MM.1S (cell line): ENCODE measurements at regions not wholly inside any gene's neighbourhood (a gene's known extent, or its start where the extent isn't known, plus 50 kb on each side); places are given as distances from the start of the nearest gene placed in this dataset.

Source experiments
- DNase-seq: peaks from one replicate; pipeline ENCODE4 v3.0.0-alpha.2; 2015
- H2AFZ ChIP-seq: fragments of 300-600 bp; sonication (generic); 2 replicates; pipeline ENCODE4 v1.6.0; 2016; ENCODE audit warnings: antibody characterized with exemption, low read length
- H3F3A ChIP-seq: fragments of 300-600 bp; sonication (generic); 2 replicates; pipeline ENCODE4 v1.6.1; 2016; ENCODE audit warnings: mild to moderate bottlenecking, antibody characterized with exemption, low read length, moderate library complexity, mixed read lengths; ENCODE audit not compliant: insufficient read depth
- H3K27ac ChIP-seq: fragments of 300-600 bp; sonication (generic); 2 replicates; pipeline ENCODE4 v1.5.1; 2016; ENCODE audit warnings: mild to moderate bottlenecking, low read length
- H3K27me3 ChIP-seq: fragments of 300-600 bp; sonication (generic); replicated peaks from 2 replicates; pipeline ENCODE4 v1.6.0; 2016; ENCODE audit warnings: low read length; ENCODE audit not compliant: insufficient read depth
- H3K36me3 ChIP-seq: fragments of 300-600 bp; sonication (generic); replicated peaks from 2 replicates; pipeline ENCODE4 v1.6.1; 2016; ENCODE audit warnings: mild to moderate bottlenecking, low read length, mixed read lengths; ENCODE audit not compliant: insufficient read depth
- H3K4me1 ChIP-seq: fragments of 300-600 bp; sonication (generic); 2 replicates; pipeline ENCODE4 v1.6.1; 2016; ENCODE audit warnings: low read length, mixed read lengths
- H3K4me2 ChIP-seq: fragments of 300-600 bp; sonication (generic); 2 replicates; pipeline ENCODE4 v1.6.0; 2016; ENCODE audit warnings: low read depth, low read length
- H3K4me3 ChIP-seq: fragments of 300-600 bp; sonication (generic); 2 replicates; pipeline ENCODE4 v1.5.1; 2016; ENCODE audit warnings: low read length, mixed read lengths
- H3K79me2 ChIP-seq: fragments of 300-600 bp; sonication (generic); 2 replicates; pipeline ENCODE4 v1.6.1; 2016; ENCODE audit warnings: mixed run types, low read length, mixed read lengths
- H3K9ac ChIP-seq: fragments of 300-600 bp; sonication (generic); 2 replicates; pipeline ENCODE4 v1.6.1; 2016; ENCODE audit warnings: low read length, mixed read lengths
- H3K9me2 ChIP-seq: fragments of 300-600 bp; sonication (generic); replicated peaks from 2 replicates; pipeline ENCODE4 v1.6.1; 2016; ENCODE audit warnings: mild to moderate bottlenecking, low read length, mixed read lengths; ENCODE audit not compliant: insufficient read depth
- H3K9me3 ChIP-seq: fragments of 300-600 bp; sonication (generic); replicated peaks from 2 replicates; pipeline ENCODE4 v1.6.1; 2016; ENCODE audit warnings: mild to moderate bottlenecking, low read length, mixed read lengths; ENCODE audit not compliant: insufficient read depth
- H4K20me1 ChIP-seq: fragments of 300-600 bp; sonication (generic); 2 replicates; pipeline ENCODE4 v1.6.1; 2016; ENCODE audit warnings: mild to moderate bottlenecking, low read length, moderate library complexity, mixed read lengths; ENCODE audit not compliant: insufficient read depth
- CTCF ChIP-seq: fragments of 300-600 bp; sonication (generic); IDR thresholded peaks from 2 replicates; pipeline ENCODE4 v1.5.1; 2016; ENCODE audit warnings: antibody characterized with exemption, low read length, mixed read lengths
- EZH2 ChIP-seq: fragments of 300-600 bp; sonication (generic); optimal IDR thresholded peaks from 2 replicates; pipeline ENCODE3; 2017; ENCODE audit warnings: low read depth, mild to moderate bottlenecking, antibody characterized with exemption, low read length, mixed read lengths
- EZH2phosphoT487 ChIP-seq: fragments of 300-600 bp; sonication (generic); IDR thresholded peaks from 2 replicates; pipeline ENCODE4 v1.6.1; 2018; ENCODE audit warnings: antibody characterized with exemption, low read length

GRCh38 chr3:147940405-147941193, 531.4 kb downstream of the ZIC1 start:
- no peaks in the 10 kb centered on the region for H3K9me3 ChIP-seq
- no peak for DNase-seq
- no peak overlapping the region for H3K27ac ChIP-seq
- H2AFZ ChIP-seq, result no peak overlapping the region
- H3K9ac ChIP-seq, result no peak overlapping the region
- no peaks in the 10 kb centered on the region for H3K4me1 ChIP-seq
- no peaks in the 10 kb centered on the region for H4K20me1 ChIP-seq
- no peaks in the 10 kb centered on the region for H3F3A ChIP-seq
- H3K4me2 ChIP-seq, result no peak overlapping the region
- H3K27me3 ChIP-seq, result no peaks in the 10 kb centered on the region
- no peak overlapping the region for H3K4me3 ChIP-seq
- no peaks in the 10 kb centered on the region for H3K79me2 ChIP-seq
- TF ChIP-seq CTCF (no peak), EZH2phosphoT487 (no peak), EZH2 (no peak)
- no peaks in the 10 kb centered on the region for H3K9me2 ChIP-seq
- H3K36me3 ChIP-seq, result no peaks in the 10 kb centered on the region

- Histone ChIP-seq H3K4me1 (no peaks in the 10 kb centered on the region), H4K20me1 (no peaks in the 10 kb centered on the region), H3K79me2 (no peaks in the 10 kb centered on the region), H3K9me2 (no peaks in the 10 kb centered on the region), H3K9me3 (no peaks in the 10 kb centered on the region), H3K4me2 (no peak overlapping the region), H3K27ac (no peak overlapping the region), H3K27me3 (no peaks in the 10 kb centered on the region), H3K9ac (no peak overlapping the region), H3K36me3 (no peaks in the 10 kb centered on the region), H3K4me3 (no peak overlapping the region), H2AFZ (no peak overlapping the region), H3F3A (no peaks in the 10 kb centered on the region)
- TF ChIP-seq EZH2 (no peak), EZH2phosphoT487 (no peak)
- no peak for DNase-seq
Observed at GRCh38 chr3:147941969-147942368, 532.8 kb downstream of the ZIC1 start.

- Histone ChIP-seq H3F3A (no peaks in the 10 kb centered on the region), H3K9me3 (no peaks in the 10 kb centered on the region), H3K9ac (no peak overlapping the region), H3K9me2 (no peaks in the 10 kb centered on the region), H3K4me2 (no peak overlapping the region), H3K27ac (no peak overlapping the region), H2AFZ (no peak overlapping the region), H4K20me1 (no peaks in the 10 kb centered on the region), H3K4me1 (no peaks in the 10 kb centered on the region), H3K79me2 (no peaks in the 10 kb centered on the region), H3K4me3 (no peak overlapping the region), H3K27me3 (no peaks in the 10 kb centered on the region), H3K36me3 (no peaks in the 10 kb centered on the region)
- TF ChIP-seq EZH2phosphoT487, result no peak
- no peak for TF ChIP-seq EZH2
- TF ChIP-seq CTCF, result no peak
- no peak for DNase-seq
Observed at GRCh38 chr3:147943265-147943945, 534.2 kb downstream of the ZIC1 start.
